ENCODE measurements at regions not wholly inside any gene's neighbourhood (a gene's known extent, or its start where the extent isn't known, plus 50 kb on each side); places are given as distances from the start of the nearest gene placed in this dataset.

DNA sequence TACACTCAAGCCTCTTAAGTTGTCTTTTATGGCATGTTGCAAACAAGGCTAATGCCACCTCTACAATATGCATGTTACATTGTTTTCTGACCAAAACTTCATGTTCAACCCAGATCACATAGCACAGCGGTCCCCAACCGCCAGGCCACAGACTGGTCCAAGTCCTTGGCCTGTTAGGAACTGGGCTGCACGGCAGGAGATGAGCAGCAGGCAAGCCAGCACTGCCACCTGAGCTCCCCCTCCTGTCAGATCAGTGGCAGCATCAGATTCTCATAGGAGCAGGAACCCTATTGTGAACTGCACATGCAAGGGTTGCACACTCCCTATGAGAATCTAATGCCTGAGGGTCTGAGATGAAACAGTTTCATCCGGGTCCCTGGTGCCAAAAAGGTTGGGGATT is 324.8 kb upstream of the CHAC2 start:
- DNase-seq = no peak

DNA sequence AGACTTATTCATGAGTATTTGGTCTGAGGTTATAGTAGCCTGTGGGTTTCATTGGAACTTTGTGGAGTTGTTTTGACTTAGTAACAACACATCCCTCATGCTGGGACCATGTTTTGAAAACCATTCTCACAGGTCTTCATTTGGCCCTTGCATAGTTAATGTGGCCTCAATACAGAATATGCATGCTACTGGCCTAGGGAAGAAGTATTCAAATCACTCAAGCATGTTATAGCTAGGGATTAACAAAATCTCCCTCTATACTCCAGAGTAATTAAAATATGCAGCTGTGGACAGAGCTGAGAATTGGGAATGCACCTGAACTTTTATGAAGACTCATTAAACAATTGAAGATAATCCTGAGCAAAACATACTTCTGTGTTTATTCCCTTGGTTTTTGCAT is 325.5 kb upstream of the CHAC2 start:
- DNase-seq = no peak

DNA sequence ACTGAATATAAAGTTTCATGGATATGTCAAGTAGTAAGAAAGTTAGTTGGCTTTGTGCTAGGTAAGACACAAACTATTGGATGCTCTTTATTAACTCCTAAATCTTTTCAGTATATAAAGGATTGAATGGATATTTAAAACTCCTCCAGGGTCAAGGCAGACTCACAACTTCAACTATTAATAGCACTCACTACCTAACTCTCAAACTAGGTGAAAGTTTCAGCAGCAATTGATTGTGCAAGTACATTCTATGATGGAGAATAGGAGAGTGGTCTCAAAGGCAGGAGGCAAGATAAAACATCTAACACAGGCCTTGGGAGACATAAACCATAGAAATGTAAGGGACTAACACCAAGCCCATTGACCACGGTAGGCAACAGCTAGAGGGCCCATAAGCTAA is 328.9 kb upstream of the CHAC2 start:
- DNase-seq = no peak

DNA sequence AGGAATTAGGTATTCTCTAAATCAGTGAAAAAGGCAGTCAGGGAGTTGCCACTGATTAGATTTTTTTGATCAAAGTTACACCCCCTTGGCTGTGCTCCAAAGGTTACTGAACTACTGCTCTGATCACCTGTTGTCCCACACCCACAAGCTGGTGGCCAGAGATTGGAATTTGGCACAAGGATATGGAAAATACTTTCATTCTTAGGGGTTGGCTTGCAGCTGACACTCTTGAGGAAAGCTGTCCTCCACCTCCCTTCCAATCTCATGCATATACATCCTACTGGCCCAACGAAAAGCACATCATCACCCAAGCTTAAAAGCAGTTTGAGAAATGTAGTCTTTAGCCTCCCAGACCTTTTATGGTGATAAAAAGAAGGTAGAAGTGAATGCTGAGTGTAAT is 329.5 kb upstream of the CHAC2 start:
- no peak for DNase-seq

DNA sequence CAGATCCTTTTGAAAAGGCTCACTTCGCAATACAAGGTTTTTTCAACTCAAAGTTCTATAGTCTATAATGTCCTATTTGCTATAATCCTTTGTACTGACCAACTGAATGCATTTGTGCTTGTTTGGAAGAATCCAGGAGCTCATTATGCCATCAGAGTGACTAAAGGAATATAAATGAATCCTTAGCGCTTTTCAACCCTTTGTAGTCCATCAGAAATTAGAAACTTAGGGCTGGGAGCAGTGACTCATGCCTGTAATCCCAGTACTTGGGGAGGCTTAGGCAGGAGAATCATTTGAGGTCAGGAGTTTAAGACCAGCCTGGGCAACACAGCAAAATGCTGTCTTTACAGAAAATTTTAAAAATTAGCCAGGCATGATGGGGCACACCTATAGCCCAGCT is 330.2 kb upstream of the CHAC2 start:
- DNase-seq = no peak

DNA sequence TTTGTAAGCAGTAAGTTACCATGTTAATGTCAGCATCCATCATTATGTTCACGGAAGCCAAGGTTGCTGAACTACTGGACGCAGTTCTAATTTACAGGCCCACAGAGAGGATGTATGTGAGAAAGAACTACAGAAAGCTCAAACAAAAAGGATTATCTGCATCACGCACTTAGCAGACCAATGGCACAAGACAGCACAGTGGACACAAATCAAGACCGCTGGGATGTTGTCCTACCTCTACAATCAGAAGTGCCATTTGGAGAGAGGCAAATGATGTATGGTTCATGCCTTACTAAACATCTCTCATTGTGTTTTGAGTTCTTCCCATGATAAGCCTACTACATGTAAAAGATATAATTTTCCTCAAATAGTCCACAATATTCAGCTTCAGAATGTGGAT is 330.7 kb upstream of the CHAC2 start:
- DNase-seq = no peak

DNA sequence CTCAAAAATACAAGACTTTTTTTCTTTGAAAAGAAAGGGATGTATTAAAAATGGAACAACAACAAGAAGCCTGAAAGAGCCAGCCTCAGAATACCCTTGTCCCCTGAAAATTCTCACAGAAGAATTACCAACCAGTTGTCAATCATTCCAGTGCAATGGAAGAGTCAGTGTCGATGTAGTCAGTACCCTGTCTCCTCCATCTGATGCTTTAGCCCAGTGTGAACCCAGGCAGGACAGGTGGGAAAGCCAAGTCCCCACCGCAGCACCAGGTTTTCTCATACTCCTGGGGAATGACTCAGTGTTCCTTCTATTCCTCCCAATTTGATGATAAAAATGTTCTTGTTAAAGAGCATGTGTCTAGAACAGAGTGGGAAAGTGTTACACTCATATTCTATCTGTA is 332.0 kb upstream of the CHAC2 start:
- DNase-seq = no peak

DNA sequence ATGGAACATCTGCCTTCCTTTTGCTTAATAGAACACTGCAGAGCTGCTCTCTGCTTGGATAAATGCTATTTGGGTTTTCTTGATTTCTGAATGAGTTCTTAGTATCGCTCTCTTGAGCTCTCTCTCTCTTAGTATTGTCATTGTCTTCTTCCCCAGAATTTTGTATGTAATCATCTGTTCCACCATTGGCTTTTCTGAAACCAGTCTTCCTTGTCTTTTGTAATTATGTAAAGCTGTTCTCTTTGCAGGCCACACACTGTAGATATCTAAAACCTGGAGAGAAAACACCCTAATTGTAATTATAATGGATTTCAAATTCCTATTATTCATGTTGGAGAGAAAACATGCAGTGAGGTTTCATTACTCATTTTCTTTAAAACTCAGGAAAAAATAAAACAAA is 333.1 kb upstream of the CHAC2 start:
- no peak for DNase-seq

DNA sequence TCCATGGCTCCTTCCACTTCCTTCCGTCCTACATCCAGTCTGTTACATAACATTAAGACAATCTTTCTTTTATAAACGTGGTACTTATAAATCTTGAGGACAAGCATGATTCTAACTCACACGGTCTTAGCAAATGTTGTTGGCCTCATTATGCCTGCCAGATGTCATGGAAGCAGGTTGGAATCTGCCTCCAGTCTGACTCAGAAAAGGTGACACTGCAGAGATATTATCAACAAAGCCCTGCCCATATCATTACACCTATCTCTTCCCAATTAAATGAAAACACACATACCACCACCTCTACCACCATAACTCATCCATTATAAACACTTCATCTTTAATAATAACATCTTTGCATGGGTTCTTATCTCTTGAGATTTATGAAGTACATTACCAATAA is 334.7 kb upstream of the CHAC2 start:
- DNase-seq = no peak

DNA sequence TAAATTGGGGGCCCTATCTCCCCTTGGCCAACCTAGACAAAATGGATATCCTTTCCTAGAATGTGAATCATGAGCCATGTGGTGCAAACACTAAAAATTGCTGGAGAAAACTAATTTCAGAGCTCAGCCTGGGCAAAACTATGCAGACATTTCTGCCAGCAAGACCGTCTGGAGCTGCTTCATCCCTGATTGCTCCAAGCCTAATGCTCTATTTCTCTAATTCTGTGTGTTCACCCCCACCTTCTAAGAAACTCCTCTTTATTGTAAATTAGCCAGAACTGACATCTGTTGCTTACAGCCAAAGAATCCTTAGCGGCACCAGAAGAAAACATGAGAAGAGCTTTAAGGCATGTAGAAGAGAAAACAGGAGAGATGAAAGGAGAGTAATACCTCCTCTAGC is 337.7 kb upstream of the CHAC2 start:
- no peak for DNase-seq

DNA sequence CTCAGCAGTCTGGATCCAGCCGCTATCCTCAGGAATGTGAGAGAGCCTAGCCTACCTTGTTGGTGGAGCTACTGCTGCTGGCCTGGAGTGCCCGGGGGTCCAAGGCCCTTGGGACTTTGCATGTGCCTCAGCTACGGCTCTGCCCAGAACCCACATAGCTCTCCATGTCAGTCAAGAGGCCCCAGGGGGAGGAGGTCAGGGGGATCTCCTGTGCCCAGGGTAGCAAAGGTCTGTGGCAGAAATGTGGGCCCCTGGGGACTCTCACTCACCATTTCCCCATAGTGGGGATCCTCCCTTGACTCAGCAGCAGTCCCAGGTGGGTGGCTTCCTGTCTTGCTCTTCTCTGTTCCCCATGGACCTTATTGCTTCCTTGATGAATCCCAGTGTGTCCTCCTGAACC is 342.7 kb upstream of the CHAC2 start:
- DNase-seq = no peak

DNA sequence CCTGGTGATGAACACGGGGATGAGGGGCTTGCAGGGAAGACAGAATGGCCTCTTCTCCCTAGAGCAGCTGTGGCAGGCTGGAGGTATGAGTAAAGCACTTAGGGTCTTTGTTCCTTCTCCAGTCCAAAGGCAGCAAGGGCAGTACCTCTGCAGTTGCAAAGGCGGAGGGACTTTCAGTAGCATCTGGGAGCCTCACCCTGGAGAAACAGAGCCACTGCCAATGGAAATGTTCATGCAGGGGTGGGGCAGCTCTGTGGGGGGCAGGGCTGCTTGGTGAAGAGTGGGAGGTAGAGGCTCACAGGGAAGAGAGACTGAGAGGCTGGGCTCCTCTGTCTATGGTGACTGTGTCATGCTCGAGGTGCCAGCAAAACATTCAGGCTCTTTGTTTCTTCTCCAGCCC is 344.1 kb upstream of the CHAC2 start:
- no peak for DNase-seq

DNA sequence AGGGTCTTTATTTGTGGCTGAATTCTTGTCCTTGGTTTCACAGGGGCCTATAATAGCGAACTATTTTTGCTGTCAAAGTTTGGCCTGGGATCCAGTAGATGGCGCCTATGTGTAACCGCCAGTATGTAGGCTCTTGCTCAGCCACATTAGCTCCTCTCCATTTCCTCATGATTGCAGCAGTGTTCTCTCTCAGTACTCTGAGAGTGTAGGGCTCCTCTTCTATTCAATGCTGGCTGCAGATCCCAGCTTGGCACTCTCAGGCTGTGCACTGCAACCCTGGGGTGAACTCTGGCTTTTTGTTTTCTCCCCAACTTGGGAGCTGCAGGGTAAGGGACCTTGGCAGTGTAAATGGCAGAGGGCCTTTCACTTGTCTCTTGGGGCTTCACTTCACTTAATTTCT is 344.6 kb upstream of the CHAC2 start:
- no peak for DNase-seq

DNA sequence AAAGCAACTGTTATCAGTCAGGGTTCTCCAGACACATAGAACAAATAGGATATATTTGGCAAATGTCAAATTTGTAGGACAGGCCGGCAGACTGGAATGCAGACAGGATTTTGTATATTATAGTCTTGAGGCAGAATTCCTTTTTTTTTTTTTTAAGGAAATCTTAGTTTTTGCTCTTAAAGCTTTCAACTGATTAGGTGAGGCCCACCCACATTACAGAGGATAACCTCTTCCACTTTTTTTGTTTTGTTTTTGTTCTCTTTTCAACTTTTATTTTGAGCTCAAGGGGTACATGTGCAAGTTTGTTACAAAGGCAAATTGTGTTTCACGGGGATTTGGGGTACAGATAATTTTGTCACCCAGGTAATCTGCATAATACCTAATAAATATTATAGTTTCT is 350.2 kb upstream of the CHAC2 start:
- no peak for DNase-seq

DNA sequence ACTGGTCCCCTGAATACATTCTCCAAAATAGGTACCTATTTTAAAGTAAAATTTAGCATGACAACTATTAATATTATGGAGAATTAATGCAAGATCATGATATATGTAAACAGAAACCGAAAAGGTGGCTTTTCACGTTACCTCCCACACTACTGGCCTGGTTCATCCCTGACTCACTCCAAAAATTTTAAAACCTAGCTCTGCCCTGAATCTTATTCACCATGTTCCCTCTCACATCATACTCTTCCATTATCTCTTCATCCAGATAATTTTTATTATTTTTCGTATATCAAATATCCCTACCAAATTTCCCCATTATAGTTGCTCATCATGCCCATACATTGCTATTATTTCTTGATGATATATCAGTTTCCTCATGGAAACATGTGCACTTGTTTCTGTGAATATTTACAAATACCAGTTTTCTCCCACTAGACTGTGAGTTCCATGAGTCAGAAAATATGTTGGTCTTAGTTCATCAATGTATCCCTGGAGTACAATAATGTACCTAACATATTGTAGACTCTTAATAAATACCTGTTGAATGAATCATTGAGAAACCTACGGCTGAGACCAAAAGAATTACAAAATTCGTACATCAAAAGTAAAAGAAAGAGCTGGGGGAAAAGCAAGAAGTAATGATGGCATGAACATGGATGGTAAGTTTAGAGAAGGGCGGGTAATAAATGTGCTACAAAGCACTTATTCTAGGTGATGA is 360.1 kb upstream of the CHAC2 start:
- no peak for DNase-seq

DNA sequence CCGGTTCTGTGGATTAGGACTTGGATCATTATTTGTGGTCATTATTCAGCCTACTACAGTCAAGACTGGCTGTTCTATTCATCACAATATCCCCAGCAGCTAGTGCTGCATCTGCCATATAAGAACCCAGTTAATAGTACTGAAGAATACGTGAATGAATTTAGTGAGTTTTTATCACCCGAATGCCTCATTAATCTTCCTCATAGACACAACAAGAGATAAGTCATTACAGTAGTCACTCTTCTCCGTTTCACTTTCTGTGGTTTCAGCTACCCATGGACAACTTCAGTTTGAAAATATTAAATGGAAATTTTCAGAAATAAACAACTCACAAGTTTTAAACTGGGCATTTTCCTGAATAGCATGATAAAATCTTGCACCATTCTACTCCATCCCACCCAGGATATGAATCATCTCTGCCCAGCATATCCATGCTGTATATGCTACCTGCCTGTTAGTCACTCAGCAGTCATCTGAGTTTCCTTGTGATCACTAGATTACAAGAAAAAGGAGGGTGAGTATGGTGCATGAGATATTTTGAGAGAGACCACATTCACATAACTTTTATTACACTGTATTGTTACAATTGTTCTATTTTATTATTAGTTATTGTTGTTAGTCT is 363.7 kb upstream of the CHAC2 start:
- no peak for DNase-seq

DNA sequence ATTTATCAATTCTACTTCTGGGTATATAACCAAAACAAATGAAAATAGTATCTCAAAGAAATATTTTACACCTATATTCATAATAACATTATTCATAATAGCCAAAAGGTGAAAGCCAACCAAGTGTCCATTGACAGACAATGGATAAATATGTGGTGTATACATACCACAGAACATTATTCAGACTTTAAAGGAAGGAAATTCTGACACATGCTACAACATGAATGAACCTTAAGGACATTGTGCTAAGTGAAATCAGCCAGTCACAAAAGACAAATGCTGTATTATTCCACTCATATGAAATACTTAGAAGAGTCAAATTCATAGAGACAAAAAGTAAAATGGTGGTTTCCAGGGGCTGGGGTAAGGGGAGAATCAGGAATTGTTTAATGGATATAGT is 370.5 kb upstream of the CHAC2 start:
- no peak for DNase-seq

DNA sequence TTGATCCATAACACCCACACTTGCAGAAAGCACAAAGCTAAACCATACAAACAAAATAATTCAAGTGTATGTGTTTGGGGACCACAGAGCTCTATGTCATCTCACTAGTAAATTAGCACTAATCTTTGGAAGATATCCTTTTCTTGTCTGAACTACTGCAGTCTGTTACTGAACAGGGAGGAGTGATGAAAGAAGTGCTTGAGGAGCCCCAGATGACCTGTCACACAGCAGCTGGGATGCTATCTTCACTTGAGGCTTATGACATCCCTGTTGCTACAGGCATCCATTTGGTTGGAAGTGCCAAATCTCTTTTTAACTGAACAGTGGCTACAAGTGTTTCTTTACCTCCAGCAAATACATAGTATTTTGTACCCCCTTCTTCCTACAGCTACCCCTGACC is 386.3 kb upstream of the CHAC2 start:
- DNase-seq = no peak

DNA sequence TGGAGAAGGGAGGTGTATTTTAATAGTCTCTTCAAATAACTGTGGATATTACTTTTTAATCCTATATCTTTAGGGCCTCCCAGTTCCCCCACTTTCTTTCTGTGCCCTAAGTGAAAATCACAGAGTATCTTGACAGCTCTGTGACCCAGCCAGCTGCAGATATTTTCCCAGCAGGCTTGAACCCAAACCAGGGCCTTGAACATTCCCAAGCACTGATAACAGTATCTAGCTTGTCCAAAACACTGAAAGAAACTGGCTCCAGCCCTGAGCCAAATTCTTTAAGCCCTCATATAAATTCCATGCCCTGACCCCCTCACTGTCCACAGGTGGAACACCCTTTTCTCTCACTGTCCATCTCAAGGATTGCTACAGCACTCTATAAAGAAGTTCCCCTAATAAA is 388.1 kb upstream of the CHAC2 start:
- DNase-seq = no peak

DNA sequence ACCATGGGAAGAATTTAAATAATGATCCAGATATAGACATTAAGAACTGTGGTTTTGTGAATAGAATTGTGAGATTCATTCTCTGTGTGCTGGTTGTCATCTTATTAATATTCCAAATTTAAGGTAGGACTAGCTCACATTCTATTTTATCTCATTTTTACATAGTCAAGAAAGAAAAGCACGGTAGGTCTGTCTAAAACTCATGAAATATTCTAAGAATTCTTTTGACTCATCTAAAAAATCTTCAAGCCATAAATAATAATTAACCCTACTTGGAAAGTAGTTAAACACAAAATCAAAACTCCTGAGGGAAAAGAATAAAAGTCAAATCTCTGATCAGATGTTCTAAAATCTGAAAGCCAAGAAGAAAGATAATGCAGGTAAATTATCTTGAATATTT is 388.8 kb upstream of the CHAC2 start:
- DNase-seq = no peak

DNA sequence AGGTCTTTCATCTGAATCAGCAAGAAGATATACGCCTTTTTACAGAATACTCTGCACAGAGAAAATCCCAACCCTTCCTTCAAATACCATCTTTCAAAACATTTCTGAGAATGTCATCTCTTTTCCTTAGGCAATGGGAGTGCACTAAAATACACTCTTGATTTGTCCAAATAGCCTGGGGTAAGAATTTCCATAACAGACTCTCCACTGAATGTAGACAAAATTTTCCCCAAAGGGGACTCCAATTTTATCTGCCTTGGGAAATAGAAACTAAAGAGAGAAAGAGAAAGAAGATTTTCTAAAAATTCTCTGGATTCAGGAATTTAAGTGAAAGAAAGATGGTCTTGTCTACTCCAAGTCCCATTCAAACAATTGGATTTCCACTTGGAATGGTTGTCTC is 394.5 kb upstream of the CHAC2 start:
- no peak for DNase-seq

DNA sequence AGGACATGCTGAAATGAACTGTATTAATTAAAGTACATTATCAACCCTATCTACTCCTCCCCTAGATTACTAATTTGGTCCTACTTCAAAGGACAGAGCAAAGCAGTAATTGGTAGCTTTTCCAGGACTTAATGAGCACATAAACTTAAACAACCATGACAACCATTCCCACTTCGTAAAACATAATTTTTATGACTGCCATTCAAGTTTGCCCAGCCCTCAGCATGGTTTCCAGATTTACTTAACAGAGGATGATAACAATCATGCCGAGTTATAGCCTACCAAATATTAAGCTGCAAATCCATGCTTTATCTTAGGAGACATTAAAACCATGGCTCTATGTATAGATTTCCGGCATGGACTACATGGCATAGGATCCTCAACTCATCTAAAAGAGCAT is 401.1 kb upstream of the CHAC2 start:
- no peak for DNase-seq

DNA sequence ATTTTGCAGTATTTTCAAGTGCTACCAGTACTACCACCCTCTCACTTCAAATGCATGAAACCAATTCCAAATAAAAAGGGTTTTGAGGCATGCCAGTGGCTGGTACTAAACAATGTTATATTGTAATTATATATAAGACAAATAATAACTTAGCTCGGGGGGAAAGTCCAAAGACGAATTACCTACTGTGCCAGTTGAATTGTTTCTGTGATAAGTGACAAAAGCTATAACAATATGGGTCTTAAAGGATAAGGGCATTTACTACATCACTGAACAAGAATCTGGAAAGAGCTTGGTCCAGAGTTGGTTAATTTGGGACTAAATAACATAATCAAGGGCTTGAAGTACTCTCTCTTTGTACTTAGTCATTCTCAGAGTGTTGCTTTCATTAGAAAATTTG is 404.7 kb upstream of the CHAC2 start:
- no peak for DNase-seq

DNA sequence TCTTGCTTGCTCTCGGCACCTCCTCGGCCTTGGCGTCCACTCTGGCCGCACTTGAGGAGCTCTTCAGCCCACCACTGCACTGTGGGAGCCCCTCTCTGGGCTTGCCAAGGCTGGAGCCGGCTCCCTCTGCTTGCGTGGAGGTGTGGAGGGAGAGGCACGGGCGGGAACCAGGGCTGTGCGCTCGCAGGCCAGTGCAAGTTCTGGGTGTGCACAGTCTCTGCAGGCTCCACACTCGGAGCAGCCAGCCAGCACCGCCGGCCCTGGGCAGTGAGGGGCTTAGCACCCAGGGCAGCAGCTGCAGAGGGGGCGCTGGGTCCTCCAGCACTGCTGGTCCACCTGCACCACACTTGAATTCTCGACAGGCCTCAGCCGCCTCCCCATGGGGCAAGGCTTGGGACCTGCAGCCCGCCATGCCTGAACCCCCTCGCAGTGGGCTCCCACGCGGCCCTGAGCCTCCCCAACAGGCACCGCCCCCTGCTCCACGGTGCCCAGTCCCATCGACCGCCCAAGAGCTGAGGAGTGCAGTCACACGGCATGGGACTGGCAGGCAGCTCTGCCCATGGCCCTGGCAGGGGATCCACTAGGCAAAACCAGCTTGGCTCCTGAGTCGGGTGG is 411.2 kb upstream of the CHAC2 start:
- no peak for DNase-seq
